ENCODE measurements at regions not wholly inside any gene's neighbourhood (a gene's known extent, or its start where the extent isn't known, plus 50 kb on each side); places are given as distances from the start of the nearest gene placed in this dataset.

DNA sequence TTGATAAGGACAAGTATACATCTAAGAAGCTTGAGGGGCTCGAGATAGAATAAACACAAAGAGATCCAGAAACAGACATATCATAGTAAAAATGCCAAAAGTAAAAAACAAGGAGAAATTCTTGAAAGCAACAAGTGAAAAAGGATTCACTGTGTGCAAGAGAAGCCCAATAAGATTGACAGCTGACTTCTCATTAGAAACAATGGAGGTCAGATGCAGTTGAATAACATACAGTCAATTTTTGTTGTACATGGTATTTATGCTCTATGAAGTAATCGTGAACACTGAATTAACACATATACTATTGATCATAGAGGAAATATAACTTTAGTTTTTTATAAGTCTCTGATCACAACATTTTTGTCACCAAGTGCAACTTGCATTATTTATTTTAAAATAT, 982.8 kb upstream of the SORCS1 start:
- DNase-seq, result no peak

DNA sequence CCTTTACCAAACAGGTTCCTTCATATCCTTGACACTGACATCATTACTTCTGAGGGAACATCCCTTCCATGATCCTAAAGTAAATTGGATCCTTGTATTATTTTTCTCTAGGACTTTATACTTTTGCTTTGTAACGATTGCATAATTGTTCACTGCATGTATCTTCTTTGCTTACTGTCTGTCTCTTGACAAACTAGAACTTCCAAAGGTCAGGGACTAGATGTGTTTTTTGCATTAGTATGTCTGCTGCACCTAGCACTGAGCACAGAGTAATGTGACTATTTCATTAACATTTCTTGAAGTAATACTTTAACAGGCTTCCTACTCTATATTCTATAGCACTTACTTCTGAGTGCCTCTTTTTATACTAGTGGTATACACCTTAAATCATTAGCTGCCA, 976.6 kb upstream of the SORCS1 start:
- no peak for DNase-seq

DNA sequence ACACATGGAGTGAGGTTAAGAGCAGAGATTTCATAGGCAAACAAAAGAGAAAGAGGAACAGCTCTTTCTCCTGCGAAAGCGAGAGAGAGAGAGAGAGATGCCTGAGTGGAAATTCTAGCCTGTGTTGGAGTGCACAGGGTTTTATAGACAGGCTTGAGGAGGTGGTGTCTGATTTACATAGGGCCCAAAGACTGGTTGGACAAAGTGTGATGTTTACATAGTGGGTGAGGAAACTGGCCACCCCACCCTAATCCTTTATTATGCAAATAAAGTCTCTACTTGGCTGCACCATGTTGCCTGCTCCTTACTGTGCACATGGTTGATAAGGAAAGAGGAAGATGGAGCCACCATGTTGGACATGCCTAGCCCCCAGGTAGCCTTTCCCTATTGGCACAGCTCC, 967.8 kb upstream of the SORCS1 start:
- DNase-seq, result no peak

DNA sequence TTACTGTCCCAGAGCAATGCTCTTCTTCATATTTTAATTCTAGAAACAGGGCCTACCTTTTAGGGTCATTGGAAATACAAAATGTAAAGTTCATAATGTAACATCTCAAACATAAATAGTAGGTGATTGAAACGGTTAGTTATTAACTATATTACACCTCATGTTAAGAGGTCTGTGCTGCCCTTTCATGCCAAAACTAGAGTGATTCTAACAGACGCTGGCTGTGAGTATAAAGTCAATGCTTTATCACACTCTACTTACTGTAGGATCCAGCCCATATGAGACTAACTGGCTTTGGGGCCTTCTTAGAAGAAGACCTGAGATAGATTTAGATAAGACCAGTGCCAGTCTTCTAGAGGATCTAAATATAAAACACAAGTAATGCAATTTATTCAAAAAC, 966.1 kb upstream of the SORCS1 start:
- DNase-seq, result no peak

DNA sequence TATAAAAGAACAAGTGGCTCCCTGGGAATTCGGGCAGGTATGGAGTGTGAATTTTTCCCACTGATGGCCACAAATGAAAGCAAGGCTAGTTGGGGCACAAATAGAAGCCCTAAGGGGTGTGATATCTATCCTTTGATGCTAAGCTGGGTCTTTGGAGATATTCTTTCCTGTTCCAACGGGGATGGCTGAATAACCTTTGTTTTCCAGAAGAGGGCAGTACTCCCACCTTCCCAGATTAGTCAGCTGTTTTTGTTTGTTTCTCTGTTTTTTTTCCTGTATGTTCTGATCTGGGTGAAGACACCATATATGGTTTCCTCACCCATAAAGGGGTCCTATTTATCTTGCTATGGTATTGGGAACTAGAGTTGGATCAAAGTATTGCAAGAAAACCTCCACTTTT, 947.7 kb upstream of the SORCS1 start:
- no peak for DNase-seq

DNA sequence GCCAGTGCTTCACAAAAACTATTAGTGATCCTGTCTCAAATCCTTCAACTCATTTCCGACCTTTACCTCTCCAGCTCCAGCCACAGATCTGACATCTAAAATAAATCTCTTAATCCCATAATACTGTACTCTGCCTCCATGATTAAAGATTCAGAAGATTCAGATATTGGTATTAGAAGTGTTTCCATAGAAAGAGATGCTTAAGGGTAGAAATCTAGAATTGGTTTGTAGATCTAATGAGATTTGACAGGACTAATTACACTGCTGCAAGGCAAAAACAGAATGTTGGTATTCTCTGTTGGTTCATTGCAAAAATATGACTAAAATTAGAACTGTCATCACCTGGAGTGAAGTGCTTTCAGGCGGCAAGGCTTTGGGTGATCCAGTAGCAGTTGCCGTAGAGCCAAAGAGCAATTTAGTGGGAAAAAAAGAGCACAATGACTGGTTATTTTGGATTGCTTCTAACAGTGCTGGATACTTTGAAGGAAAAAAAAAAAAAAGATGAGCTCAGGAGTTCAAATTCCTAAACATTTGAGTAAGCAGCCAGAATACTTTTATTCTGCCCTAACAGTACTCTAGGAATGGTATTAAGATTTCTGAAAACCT, 940.1 kb upstream of the SORCS1 start:
- no peak for DNase-seq

DNA sequence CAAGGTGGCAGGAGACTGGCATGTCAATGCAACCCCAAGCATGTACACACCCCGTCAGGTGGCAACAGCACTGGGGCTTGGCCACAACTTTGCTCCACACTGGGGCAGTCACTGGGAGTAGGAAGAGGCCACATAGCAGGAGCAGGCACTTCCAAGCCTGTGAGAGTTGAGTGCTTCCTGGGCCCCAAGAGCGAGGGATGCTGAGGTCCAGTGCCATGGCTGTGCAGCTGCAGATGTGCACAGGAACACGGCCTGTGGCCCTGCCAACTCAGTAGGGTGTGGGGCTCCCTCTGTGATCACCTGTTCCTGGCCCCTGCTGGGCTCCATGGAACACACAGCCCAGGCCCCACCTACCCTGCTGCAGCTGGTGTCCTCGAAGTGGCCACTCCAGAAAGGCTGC, 932.8 kb upstream of the SORCS1 start:
- no peak for DNase-seq

DNA sequence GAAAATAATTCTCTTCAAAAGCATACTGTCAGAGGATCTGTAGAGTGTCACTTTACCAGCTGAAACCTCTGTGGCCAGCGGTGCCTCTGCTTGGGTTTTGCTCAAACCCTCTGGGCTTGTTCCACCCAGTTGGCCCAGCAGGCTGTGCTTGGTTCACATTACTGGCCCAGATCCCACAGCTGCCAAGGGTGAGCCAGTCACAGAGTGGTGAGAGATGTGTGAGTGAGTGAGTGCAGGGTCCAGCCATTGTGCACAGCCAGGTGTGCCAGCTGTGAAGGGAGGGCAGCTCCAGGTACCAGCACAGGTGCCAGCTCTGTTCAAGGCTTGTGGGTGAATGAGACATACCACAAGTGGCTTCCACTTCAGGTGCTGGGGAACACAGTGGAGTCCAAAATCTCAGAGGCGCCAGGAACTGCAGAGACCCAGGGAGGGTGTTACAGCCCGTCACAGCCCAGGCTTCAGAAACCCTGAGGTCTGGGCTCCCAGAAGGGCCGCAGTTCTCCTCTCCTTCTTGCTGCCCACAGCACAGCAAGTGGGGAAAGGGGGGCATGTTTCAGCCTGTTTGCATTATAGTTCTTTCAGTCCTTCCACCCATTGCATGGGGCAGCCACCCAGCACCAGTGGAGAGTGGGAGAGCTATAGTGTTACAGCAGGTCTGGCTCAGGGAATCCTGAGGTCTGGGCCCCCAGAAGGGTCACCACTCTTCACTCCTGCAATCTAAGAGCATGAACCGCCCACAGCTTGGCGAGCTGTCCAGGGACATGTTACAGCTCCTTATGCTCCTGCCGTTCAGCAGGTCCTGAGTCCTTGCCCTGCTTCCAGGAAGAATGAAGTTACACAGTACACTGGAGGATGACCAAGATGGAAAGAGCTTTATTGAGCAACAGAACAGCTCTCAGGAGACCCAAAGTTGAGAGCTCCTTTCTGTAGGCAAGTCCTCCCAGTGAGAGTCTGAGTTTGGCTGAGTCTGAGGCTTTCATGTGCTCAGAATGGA, 931.7 kb upstream of the SORCS1 start:
- no peak for DNase-seq

DNA sequence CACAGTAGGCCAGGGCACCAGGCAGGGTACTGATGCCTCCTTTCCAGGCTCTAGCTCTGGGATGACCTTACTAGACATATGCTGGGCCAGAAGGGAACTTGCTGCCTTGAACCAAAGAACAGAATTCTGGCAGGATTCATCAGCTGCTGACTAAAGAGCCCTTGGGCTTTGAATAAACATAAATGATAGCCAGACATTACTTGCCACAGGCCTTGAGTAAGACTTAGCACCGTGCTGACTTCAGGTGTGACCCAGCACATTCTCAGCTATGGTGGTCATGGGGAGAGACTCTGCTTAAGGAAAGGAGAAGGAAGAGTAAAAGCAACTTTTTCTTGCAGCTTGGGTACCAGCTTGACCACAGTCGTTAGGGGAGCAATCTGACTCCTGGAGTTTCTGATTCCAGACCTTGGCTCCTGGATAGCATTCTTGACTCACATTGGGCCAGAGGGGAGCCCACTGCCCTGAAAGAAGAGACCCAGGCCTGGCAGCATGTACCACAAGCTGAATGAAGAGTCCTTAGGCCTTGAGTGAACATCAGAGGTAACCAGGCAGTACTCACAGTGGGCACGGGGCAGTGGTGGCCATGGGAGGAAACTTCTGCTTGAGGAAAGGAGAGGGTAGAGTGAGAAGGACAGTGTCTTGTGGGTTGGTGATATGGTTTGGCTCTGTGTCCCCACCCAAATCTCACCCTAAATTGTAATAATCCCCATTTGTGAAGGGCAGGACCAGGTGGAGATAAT, 926.1 kb upstream of the SORCS1 start:
- no peak for DNase-seq

DNA sequence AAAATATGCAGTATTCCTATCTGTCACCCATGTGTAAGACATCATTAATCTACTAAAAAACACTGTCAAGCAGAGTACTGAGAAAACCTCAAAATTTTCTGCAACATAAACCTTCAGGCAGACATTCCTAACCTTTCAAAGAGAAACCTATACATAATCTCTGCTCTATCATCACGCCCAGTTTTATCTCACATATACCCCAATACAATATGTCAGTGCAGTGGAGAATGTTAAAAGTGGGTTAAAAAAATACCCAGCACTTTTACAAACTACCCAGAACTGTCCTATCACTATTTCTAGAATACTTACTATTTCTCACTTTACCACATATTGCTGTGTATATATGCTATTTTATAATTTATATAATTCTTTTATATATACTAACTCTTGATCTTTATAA, 922.0 kb upstream of the SORCS1 start:
- no peak for DNase-seq

DNA sequence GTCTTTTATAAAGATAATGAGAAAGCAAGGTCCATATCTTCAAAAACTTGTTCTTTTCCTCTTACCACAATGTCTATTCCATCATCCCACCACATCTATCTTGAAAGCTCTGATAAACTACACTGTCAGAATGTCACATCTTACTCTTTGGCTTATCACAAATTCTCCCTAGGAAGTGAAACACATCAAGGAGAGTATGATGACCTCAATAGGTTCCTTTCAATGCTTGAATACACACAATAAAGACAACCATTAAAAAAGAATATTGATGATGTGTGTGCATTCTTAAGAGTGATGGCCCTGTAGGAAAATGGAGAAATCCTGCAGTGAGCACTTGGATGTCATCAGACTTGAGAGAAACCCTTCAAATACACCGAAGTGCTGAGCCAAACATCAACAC, 918.1 kb upstream of the SORCS1 start:
- no peak for DNase-seq

DNA sequence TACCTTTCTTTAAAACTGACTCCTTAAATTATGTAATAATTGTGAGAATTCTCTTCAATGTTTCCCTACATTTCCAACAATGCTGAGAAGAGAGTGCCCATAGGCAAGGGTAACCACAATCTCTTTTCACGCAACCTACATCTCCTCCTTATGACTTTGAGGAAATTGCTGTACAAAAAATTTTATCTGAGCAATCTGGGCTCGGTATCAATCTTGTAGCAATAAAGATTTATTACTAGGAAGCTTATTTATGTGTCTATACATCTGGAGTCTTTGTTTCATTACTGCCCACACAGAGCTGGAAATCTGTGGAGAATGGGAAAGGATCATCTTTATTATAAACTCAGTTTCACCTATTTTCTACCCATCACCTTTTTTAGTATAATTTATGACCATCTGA, 913.8 kb upstream of the SORCS1 start:
- DNase-seq, result no peak

DNA sequence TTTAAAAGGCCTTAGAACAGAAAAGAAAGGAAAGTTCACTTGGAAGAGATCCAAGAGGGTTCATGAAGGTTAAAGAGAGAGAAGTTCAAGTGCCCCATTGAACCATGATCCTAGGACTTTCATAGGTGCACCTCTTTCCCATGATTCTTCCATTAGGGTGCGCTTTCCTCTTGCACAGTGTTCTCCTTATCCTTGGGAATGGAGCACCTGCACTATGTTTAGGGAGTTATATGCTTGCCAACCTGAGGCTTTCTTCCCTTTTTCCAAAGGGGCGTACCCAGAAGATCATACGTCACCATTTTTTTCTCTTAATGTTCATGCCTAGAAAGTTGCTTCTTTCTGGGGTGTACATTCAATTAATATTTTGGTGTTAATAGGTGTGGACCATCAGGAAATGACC, 908.0 kb upstream of the SORCS1 start:
- no peak for DNase-seq

DNA sequence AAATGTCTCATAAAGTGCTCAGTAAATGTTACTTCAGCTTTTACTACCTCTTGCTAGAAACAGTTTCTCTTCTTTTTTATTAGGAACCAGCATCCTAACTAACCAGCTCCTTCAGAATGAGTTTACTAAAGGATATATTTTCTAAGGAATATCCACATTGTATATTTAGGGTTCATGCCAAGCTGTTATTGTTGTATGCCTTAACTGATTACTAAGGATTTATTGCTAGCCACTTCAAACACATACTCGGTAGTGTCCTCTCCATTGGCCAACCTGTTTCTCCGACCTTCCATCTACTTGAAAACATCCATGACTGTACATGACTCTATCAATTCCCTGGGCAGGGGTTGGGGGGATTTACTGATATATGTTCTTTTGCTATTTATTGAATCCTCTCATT, 906.3 kb upstream of the SORCS1 start:
- no peak for DNase-seq

DNA sequence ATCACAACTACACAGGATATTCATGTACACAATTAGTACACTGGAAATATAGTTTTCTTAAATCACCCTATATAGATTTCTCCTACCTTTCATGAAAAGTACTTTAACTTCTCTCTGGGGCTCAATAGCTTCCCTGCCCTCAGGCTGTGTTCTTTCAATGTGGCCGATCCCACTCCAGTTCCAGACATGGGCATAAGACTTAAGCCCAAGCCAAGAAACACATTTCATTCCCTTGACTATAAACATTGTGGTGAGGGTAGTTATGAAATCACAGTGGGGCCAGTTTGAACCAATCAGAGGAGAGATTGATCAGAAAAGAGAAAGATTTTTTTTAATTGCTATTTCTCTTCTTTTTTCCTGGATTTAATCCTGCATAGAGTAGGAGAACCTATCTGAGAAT, 904.6 kb upstream of the SORCS1 start:
- no peak for DNase-seq

DNA sequence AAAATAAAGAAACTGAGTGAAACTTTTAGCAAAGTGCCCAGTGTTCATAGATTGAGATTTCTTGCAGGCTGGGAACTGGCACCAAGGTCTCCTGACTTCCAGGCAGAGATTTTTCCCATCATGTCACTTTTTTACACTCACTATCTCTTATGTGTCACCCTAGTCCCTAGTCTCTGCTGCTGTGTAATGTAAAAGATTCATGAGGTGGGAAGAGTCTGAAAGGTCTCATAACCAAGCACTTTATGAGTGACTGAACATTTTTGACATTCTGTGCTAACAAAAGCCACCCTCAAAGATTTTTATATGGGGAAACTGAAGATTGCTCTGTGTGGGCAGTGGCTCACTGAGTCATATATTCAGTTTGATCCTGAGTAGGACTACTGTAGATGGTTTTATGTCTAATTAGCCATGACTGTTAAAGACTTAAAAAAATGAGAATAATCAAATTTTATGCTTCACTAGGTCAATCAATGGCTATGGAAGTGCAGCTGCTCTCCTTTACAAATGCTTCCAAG, 900.3 kb upstream of the SORCS1 start:
- DNase-seq, result no peak

DNA sequence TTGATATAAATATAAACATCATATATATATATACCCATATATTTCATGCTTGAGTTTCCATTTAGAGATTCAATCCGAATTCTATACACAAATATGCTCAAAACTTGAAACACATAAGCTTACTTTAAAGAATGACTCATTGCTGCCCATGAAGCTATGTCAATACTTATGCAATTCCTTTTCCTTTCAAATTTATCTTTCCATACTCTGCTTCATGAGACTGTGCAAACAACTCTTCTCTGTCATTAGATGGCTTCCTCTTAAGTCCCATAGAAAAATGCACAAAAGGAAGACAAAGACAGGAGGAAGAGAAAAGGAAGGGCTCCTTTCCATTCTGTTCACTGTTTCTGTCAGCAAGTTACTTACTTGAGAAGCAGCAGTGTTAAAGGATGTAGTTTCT, 895.7 kb upstream of the SORCS1 start:
- no peak for DNase-seq

DNA sequence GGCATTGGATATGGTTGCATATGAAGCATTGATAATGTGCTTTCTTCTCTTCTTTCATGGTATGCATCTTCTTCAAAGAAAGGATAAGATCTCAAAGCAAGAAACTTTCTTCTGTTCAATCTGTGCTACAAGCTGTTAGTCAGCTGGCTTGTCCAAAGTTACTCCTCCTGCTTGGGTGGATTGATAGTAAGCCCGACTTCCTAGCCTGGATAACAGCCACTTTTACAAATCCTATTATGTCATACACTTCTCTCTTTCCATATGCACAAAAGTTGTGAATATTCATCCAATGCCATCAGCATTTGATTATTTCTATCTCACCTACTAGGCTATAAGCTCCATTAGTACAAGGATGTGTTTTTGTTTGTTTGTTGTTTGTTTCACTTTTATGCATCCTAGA, 891.0 kb upstream of the SORCS1 start:
- no peak for DNase-seq

DNA sequence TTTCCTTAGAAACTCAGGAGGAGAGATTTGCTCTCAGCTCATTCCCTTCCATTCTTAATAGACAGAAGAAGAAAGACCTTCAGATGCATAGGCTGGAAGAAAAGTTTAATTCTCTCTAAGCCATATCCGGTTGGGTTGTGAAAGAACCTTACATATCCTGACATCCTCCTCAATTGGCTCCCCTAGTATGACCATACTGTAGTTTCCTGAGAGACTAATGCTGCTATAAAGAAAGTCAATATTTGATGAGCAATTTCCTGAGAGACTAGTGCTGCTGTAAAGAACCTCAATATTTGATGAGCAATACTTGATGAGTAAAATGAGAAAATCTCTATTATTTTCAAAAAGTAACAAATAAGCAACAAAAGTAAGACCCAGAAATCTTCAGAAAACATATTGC, 888.5 kb upstream of the SORCS1 start:
- DNase-seq, result no peak

DNA sequence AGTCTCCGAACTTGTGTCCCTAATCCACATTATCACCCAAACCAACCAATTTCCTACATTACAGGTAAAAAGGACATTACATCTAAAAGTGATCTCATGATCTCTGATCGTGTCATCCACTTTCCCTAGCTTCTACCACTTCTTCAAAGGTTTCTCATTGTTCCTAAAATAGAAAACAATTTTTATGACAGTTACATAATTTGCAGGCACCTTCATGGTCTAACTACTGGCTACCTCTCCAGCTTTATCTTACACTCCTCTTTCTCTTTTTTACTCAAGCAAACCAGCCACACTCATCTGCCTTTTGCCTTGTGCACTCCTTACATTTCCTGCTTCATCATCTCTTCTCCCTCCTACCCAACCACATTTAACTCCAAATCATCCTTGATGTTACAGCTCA, 886.7 kb upstream of the SORCS1 start:
- no peak for DNase-seq

DNA sequence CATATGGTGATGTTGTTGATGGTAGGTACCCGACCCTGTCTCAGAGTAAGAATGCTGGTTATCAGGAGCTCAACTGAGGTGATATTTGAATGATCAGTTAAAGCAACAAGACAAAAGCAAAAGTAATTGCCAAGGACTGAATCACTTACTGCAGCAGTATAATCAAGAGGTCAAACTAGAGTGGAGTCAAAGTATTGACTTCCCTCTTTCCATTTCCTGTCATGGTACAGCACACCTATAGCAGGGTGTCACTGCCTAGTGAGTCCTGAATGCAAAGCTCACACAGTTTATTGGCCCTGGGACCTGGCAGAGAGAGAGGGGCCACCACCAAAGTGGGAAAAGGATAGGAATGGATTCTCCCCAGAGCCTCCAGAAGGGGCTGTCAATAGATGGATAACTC, 886.1 kb upstream of the SORCS1 start:
- DNase-seq, result no peak

DNA sequence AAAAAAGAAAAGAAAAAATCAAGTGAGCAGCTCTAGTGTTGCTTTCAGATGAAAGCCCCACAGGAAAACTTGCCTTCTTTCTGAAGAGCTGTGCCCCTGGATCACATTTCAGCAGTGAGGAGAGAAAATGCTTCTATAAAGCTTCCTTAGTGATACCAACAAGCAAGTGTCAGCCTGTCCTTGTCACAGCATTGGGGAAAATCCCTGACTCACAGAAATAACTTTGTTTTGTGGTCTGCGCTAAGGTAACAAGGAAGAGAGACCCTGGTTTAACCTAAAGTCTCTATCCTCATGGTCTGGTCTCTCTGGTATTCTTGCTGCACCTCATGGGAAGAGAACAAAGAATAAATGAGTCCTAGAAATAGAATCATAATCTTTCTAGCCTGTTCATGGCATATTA, 885.2 kb upstream of the SORCS1 start:
- no peak for DNase-seq

DNA sequence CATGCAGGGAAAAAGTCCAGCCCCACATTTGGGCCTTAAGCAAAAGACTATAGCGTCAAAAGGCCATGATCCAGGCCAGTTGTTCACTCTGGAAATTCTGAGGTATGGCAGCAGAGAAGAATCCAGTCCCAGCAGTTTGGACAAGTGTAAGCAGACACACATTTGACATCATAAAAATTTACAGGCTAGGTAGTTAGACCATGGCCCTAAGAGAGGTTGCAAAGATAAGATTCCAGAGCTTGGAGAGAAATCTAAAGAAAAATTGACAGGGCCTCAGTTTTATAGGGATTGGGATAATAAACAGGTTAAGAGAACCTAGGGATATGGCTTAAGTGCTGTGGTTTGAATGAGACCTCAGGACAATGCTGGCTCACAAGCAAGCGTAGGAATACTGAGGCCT, 884.4 kb upstream of the SORCS1 start:
- DNase-seq, result no peak
